ENCODE measurements at regions not wholly inside any gene's neighbourhood (a gene's known extent, or its start where the extent isn't known, plus 50 kb on each side); places are given as distances from the start of the nearest gene placed in this dataset.

GRCh38 chr2:239839306-239839705, 185.8 kb downstream of the NDUFA10 start:
- TF ChIP-seq CTCF (IDR thresholded peaks at IDR 0.05; ENCODE audit: low read length) (no peak), EZH2 (IDR thresholded peaks at IDR 0.05; ENCODE audit: borderline replicate concordance, low read length) (no peak)

Data from OCI-LY1 (cell line).